ENCODE measurements at regions not wholly inside any gene's neighbourhood (a gene's known extent, or its start where the extent isn't known, plus 50 kb on each side); places are given as distances from the start of the nearest gene placed in this dataset.

DNA sequence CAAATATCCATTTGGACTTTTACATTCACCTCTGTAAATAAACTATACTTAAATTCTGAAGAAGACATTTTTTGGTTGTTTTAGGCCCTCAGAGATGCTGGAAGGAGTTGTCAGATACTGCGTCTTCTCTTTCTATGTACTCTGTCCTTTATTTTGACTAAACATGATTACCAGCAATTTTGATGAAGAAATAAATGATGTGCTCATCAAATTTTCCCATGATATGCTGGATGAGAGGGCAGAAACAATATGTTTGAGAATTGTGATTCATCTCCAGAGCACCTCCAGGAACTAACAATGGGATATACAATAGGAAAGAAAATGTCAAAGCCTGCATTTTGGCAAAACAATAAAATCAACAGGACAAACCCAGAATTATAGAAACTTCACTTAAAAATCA lies 481.6 kb upstream of the HS3ST5 start (continued):
- TF ChIP-seq, protein P1, sequence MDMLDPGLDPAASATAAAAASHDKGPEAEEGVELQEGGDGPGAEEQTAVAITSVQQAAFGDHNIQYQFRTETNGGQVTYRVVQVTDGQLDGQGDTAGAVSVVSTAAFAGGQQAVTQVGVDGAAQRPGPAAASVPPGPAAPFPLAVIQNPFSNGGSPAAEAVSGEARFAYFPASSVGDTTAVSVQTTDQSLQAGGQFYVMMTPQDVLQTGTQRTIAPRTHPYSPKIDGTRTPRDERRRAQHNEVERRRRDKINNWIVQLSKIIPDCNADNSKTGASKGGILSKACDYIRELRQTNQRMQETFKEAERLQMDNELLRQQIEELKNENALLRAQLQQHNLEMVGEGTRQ (IDR thresholded peaks at IDR 0.05; ENCODE audit: low read length) = no peak
- no peak for TF ChIP-seq ASH2L (IDR thresholded peaks at IDR 0.05; ENCODE audit: low read length)
- no peak for TF ChIP-seq TAF1 (IDR thresholded peaks at IDR 0.05; ENCODE audit: low read depth, low read length)
- no peak for TF ChIP-seq JUND (IDR thresholded peaks at IDR 0.05; ENCODE audit: low read length)
- TF ChIP-seq SUZ12 (IDR thresholded peaks at IDR 0.05; ENCODE audit: low read length) = no peak
- TF ChIP-seq CREB1 (IDR thresholded peaks at IDR 0.05) = no peak
- TF ChIP-seq SRF (IDR thresholded peaks at IDR 0.05; ENCODE audit: low read depth, low read length) = no peak
- TF ChIP-seq, protein P2, sequence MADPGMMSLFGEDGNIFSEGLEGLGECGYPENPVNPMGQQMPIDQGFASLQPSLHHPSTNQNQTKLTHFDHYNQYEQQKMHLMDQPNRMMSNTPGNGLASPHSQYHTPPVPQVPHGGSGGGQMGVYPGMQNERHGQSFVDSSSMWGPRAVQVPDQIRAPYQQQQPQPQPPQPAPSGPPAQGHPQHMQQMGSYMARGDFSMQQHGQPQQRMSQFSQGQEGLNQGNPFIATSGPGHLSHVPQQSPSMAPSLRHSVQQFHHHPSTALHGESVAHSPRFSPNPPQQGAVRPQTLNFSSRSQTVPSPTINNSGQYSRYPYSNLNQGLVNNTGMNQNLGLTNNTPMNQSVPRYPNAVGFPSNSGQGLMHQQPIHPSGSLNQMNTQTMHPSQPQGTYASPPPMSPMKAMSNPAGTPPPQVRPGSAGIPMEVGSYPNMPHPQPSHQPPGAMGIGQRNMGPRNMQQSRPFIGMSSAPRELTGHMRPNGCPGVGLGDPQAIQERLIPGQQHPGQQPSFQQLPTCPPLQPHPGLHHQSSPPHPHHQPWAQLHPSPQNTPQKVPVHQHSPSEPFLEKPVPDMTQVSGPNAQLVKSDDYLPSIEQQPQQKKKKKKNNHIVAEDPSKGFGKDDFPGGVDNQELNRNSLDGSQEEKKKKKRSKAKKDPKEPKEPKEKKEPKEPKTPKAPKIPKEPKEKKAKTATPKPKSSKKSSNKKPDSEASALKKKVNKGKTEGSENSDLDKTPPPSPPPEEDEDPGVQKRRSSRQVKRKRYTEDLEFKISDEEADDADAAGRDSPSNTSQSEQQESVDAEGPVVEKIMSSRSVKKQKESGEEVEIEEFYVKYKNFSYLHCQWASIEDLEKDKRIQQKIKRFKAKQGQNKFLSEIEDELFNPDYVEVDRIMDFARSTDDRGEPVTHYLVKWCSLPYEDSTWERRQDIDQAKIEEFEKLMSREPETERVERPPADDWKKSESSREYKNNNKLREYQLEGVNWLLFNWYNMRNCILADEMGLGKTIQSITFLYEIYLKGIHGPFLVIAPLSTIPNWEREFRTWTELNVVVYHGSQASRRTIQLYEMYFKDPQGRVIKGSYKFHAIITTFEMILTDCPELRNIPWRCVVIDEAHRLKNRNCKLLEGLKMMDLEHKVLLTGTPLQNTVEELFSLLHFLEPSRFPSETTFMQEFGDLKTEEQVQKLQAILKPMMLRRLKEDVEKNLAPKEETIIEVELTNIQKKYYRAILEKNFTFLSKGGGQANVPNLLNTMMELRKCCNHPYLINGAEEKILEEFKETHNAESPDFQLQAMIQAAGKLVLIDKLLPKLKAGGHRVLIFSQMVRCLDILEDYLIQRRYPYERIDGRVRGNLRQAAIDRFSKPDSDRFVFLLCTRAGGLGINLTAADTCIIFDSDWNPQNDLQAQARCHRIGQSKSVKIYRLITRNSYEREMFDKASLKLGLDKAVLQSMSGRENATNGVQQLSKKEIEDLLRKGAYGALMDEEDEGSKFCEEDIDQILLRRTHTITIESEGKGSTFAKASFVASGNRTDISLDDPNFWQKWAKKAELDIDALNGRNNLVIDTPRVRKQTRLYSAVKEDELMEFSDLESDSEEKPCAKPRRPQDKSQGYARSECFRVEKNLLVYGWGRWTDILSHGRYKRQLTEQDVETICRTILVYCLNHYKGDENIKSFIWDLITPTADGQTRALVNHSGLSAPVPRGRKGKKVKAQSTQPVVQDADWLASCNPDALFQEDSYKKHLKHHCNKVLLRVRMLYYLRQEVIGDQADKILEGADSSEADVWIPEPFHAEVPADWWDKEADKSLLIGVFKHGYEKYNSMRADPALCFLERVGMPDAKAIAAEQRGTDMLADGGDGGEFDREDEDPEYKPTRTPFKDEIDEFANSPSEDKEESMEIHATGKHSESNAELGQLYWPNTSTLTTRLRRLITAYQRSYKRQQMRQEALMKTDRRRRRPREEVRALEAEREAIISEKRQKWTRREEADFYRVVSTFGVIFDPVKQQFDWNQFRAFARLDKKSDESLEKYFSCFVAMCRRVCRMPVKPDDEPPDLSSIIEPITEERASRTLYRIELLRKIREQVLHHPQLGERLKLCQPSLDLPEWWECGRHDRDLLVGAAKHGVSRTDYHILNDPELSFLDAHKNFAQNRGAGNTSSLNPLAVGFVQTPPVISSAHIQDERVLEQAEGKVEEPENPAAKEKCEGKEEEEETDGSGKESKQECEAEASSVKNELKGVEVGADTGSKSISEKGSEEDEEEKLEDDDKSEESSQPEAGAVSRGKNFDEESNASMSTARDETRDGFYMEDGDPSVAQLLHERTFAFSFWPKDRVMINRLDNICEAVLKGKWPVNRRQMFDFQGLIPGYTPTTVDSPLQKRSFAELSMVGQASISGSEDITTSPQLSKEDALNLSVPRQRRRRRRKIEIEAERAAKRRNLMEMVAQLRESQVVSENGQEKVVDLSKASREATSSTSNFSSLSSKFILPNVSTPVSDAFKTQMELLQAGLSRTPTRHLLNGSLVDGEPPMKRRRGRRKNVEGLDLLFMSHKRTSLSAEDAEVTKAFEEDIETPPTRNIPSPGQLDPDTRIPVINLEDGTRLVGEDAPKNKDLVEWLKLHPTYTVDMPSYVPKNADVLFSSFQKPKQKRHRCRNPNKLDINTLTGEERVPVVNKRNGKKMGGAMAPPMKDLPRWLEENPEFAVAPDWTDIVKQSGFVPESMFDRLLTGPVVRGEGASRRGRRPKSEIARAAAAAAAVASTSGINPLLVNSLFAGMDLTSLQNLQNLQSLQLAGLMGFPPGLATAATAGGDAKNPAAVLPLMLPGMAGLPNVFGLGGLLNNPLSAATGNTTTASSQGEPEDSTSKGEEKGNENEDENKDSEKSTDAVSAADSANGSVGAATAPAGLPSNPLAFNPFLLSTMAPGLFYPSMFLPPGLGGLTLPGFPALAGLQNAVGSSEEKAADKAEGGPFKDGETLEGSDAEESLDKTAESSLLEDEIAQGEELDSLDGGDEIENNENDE (IDR thresholded peaks at IDR 0.05; ENCODE audit: insufficient replicate concordance, low read length) = no peak
